GM12878 (cell line): ENCODE measurements at regions not wholly inside any gene's neighbourhood (a gene's known extent, or its start where the extent isn't known, plus 50 kb on each side); places are given as distances from the start of the nearest gene placed in this dataset.

Experiments
- ATAC-seq: fragments of 200-7000 bp; cut with Tn5 transposase; 3 replicates; pipeline ENCODE4 v1.9.1; 2020; ENCODE audit warnings: mild to moderate bottlenecking, moderate library complexity
- BruUV-seq: library from RNA; stranded (reverse); fragments of 400-500 nt; replicated peaks from 2 replicates; lab custom pipeline; 2021; lab: Mats Ljungman, UMichigan
- CTCF ChIA-PET: fragments of 300-600 bp; sonication (Branson Sonifier 250); formaldehyde crosslinking; extraction: SDS; loops from one replicate; lab custom pipeline; 2021; ENCODE audit warnings: inconsistent platforms; lab: Yijun Ruan, JAX
- POLR2A ChIA-PET: fragments of 350-600 bp; formaldehyde crosslinking; extraction: SDS; loops from one replicate; lab custom pipeline; 2021; ENCODE audit warnings: inconsistent platforms; lab: Charles Lee
- RAD21 ChIA-PET: fragments of 300-600 bp; sonication (Branson Sonifier 250); formaldehyde crosslinking; loops from one replicate; lab custom pipeline; 2023; ENCODE audit warnings: antibody characterized with exemption; ENCODE audit not compliant: unreplicated experiment; lab: Charles Lee
- SMC1A ChIA-PET: fragments of 300-600 bp; sonication (Branson Sonifier 250); formaldehyde crosslinking; loops from one replicate; lab custom pipeline; 2023; ENCODE audit not compliant: unreplicated experiment, uncharacterized antibody; lab: Charles Lee
- DNase-seq: peaks from one replicate; pipeline ENCODE4 v3.0.0-alpha.2; 2011; ENCODE audit warnings: low read depth, low spot score
- FAIRE-seq: peaks from 3 replicates; lab custom pipeline; 2011; peaks lifted over from hg19 to GRCh38; lab: Jason Lieb, UNC
- H2AFZ ChIP-seq: 2 replicates; pipeline ENCODE4 v1.6.0; 2011; ENCODE audit warnings: low read depth, low read length, control low read depth; ENCODE audit not compliant: control insufficient read depth
- H3K27ac ChIP-seq: 2 replicates; pipeline ENCODE4 v1.5.1; 2011; ENCODE audit warnings: control low read depth; ENCODE audit not compliant: control insufficient read depth, insufficient read depth
- H3K27me3 ChIP-seq, 2 experiments: replicated peaks in 1 of 2; 2 replicates each; pipeline versions ENCODE4 v1.6.0 to v1.6.1; 2011; ENCODE audit warnings: low read length in 1 of 2; ENCODE audit not compliant: control insufficient read depth in 2 of 2, insufficient read depth in 2 of 2
- H3K36me3 ChIP-seq, 2 experiments: 2 replicates each; pipeline ENCODE4 v1.5.1; 2011; ENCODE audit warnings: low read length in 1 of 2; ENCODE audit not compliant: control insufficient read depth in 2 of 2, insufficient read depth in 2 of 2
- H3K4me1 ChIP-seq: 2 replicates; pipeline ENCODE4 v1.6.1; 2011; ENCODE audit warnings: mild to moderate bottlenecking, low read length, moderate library complexity, mixed read lengths; ENCODE audit not compliant: control insufficient read depth, insufficient read depth
- H3K4me2 ChIP-seq: 2 replicates; pipeline ENCODE4 v1.6.0; 2011; ENCODE audit warnings: control low read depth; ENCODE audit not compliant: control insufficient read depth, insufficient read depth
- H3K4me3 ChIP-seq: fragments of 200-600 bp; sonication (generic); 2 replicates; pipeline ENCODE4 v1.5.1; 2016
- H3K79me2 ChIP-seq: 2 replicates; pipeline ENCODE4 v1.6.0; 2011; ENCODE audit warnings: low read length; ENCODE audit not compliant: control insufficient read depth, insufficient read depth
- H3K9ac ChIP-seq: 2 replicates; pipeline ENCODE4 v1.8.0; 2011; ENCODE audit warnings: low read length, control low read depth, mixed read lengths; ENCODE audit not compliant: control insufficient read depth, insufficient read depth
- H3K9me3 ChIP-seq: replicated peaks from 3 replicates; pipeline ENCODE4 v1.5.1; 2011; ENCODE audit warnings: mild to moderate bottlenecking, low read length; ENCODE audit not compliant: control insufficient read depth, insufficient read depth
- H4K20me1 ChIP-seq: 2 replicates; pipeline ENCODE4 v1.6.0; 2011; ENCODE audit not compliant: control insufficient read depth, insufficient read depth
- BHLHE40 ChIP-seq, 2 experiments: fragments of 450-650 bp in 1 of 2; IDR thresholded peaks; 2 replicates each; pipeline ENCODE4 v1.6.1; 2011 to 2017; ENCODE audit warnings: low read depth in 2 of 2, borderline replicate concordance in 1 of 2, improper control_type of control experiment in 1 of 2, low read length in 1 of 2, mild to moderate bottlenecking in 1 of 2
- EED ChIP-seq: sonication (generic); IDR thresholded peaks from 2 replicates; pipeline ENCODE4 v1.6.1; 2016; ENCODE audit warnings: antibody characterized with exemption, low read depth
- FOXM1 ChIP-seq: IDR thresholded peaks from 2 replicates; pipeline ENCODE4 v1.6.1; 2012; ENCODE audit warnings: low read depth, mild to moderate bottlenecking, inconsistent platforms, low read length, moderate library complexity
- GABPA ChIP-seq: IDR thresholded peaks from 2 replicates; pipeline ENCODE4 v1.6.1; 2014; ENCODE audit warnings: antibody characterized with exemption, low read depth, mild to moderate bottlenecking, inconsistent platforms
- RCOR1 ChIP-seq: conservative IDR thresholded peaks from 2 replicates; pipeline ENCODE4 v1.6.1; 2012; ENCODE audit warnings: low read depth, low read length, improper control_type of control experiment
- RELA ChIP-seq: fragments of 450-650 bp; IDR thresholded peaks from 2 replicates; pipeline ENCODE4 v1.8.0; 2014; ENCODE audit warnings: borderline replicate concordance; ENCODE audit not compliant: partially characterized antibody
- SREBF2 ChIP-seq: IDR thresholded peaks from 2 replicates; pipeline ENCODE4 v1.6.1; 2012; ENCODE audit warnings: mild to moderate bottlenecking, low read length
- TBL1XR1 ChIP-seq: IDR thresholded peaks from 2 replicates; pipeline ENCODE4 v1.6.1; 2012; ENCODE audit warnings: low read depth, low read length, improper control_type of control experiment
- ZBED1 ChIP-seq: IDR thresholded peaks from 2 replicates; pipeline ENCODE4 v1.6.1; 2016; ENCODE audit warnings: borderline replicate concordance
- ZNF384 ChIP-seq: IDR thresholded peaks from 2 replicates; pipeline ENCODE4 v1.6.1; 2012; ENCODE audit warnings: low read depth, mild to moderate bottlenecking, low read length, improper control_type of control experiment, borderline replicate concordance
- WGBS: methylation state at CpG from one replicate; pipeline ENCODE4 v1.1.6; 2016; ENCODE audit warnings: low lambda C conversion rate; ENCODE audit not compliant: insufficient replicate concordance, insufficient coverage; ENCODE audit errors: missing lambda C conversion rate; 5-methylcytosine and 5-hydroxymethylcytosine counted together
- in situ Hi-C: fragments of 300-500 bp; cut with MboI; formaldehyde crosslinking; loops from 9 replicates; pipeline ENCODE4 v1.14.3; 2018; ENCODE audit warnings: mixed read lengths
- intact Hi-C: fragments of 100-400 bp; cut with micrococcal nuclease; formaldehyde crosslinking; loops from one replicate; pipeline ENCODE4 v1.14.2; 2022; ENCODE audit not compliant: unreplicated experiment
- TF ChIP-seq, protein P1 (sequence below): fragments of 450-650 bp; IDR thresholded peaks from 2 replicates; pipeline ENCODE4 v1.6.1; 2014; ENCODE audit warnings: mild to moderate bottlenecking
- TF ChIP-seq, protein P2 (sequence below): fragments of 450-650 bp; IDR thresholded peaks from 2 replicates; pipeline ENCODE4 v1.6.1; 2017; ENCODE audit warnings: mild to moderate bottlenecking, moderate library complexity
- TF ChIP-seq, protein P3 (sequence below): fragments of 450-650 bp; formaldehyde crosslinking; IDR thresholded peaks from 2 replicates; pipeline ENCODE4 v1.5.0; 2022; ENCODE audit warnings: mild to moderate bottlenecking, missing genetic modification characterization

DNA sequence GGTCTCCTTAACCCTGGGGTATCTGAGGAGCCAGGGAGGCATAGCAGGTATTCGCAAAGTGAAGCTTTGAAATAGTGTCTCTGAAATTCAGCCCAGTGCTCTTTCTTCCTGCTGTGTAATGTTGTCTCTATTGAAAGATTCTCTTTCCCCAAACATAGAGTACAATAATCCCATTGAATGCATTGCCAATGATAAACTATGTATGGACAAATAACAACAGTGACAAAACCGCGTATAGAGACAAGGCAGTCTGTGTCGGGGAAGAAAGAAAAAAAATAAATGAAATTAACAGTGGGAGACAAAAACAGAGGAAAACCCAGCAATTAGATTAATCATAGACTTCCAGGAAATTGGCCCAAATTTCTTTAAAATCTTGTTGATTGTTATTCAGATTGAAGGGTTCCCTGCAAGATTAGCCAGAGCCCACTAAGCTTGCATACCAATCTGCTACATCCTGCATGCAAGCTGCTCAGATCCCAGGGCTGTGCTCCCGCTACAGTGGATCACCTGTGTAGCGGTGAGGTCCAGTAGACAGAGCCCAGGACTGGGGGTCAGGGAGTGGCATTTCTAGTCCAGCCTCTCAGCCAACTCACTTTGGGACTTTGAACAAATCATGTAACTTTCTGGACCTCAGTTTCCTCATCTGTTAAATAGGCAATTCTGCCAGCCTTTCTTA, 492.8 kb downstream of the INSC start (continued):
- TF ChIP-seq FOXM1 (no peak), BHLHE40 (IDR thresholded peaks at IDR 0.05; ENCODE audit: borderline replicate concordance in 1 of 2, low read depth in 2 of 2, low read length in 1 of 2) (no peak)
- TF ChIP-seq, protein P1, sequence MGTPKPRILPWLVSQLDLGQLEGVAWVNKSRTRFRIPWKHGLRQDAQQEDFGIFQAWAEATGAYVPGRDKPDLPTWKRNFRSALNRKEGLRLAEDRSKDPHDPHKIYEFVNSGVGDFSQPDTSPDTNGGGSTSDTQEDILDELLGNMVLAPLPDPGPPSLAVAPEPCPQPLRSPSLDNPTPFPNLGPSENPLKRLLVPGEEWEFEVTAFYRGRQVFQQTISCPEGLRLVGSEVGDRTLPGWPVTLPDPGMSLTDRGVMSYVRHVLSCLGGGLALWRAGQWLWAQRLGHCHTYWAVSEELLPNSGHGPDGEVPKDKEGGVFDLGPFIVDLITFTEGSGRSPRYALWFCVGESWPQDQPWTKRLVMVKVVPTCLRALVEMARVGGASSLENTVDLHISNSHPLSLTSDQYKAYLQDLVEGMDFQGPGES = no peak
- TF ChIP-seq, all 136 proteins: peak for 0

DNA sequence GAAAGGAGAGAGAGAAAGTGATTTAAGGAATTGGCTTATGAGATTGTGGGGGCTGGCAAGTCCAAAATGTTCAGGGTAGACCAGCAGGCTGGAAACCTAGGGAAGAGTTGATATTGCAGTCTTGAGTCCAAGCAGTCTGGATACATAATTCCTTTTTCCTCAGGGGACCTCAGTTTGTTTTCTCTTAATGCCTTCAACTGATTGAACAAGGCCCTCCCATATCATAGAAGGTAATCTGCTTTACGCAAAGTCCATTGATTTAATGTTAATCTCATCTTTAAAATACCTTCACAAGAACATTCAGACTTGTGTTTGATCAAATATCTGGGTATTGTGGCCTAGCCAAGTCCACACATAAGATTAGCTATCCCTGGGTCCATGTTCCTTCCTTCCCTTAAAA, 494.7 kb downstream of the INSC start:
- no peaks in the 10 kb centered on the region for H3K4me1 ChIP-seq
- H3K9ac ChIP-seq = no peak overlapping the region
- H3K4me2 ChIP-seq = no peak overlapping the region
- ATAC-seq (no peak), FAIRE-seq (no peak), DNase-seq (no peak)
- no peak overlapping the region for H2AFZ ChIP-seq
- H3K27ac ChIP-seq = no peak overlapping the region
- ChIA-PET RAD21 (no interaction called here), POLR2A (no interaction called here), CTCF (no interaction called here), SMC1A (no interaction called here)
- BruUV-seq = no TSS peak
- intact Hi-C loops (no loop called here), in situ Hi-C loops (no loop called here)
- H4K20me1 ChIP-seq = no peaks in the 10 kb centered on the region
- H3K36me3 ChIP-seq = no peaks in the 10 kb centered on the region
- no peaks in the 10 kb centered on the region; a peak in 1 of 4 replicates for H3K27me3 ChIP-seq
- WGBS = 31% methylated on average over 1 of the region's 1 CpG
- H3K4me3 ChIP-seq = no peak overlapping the region
- no peaks in the 10 kb centered on the region for H3K9me3 ChIP-seq
- H3K79me2 ChIP-seq = no peaks in the 10 kb centered on the region
- TF ChIP-seq ZNF384 (no peak), TBL1XR1 (no peak), RCOR1 (no peak), RELA (no peak), ZBED1 (no peak), EED (no peak), SREBF2 (no peak), GABPA (no peak)
- TF ChIP-seq, protein P1 = no peak
- TF ChIP-seq, protein P2, sequence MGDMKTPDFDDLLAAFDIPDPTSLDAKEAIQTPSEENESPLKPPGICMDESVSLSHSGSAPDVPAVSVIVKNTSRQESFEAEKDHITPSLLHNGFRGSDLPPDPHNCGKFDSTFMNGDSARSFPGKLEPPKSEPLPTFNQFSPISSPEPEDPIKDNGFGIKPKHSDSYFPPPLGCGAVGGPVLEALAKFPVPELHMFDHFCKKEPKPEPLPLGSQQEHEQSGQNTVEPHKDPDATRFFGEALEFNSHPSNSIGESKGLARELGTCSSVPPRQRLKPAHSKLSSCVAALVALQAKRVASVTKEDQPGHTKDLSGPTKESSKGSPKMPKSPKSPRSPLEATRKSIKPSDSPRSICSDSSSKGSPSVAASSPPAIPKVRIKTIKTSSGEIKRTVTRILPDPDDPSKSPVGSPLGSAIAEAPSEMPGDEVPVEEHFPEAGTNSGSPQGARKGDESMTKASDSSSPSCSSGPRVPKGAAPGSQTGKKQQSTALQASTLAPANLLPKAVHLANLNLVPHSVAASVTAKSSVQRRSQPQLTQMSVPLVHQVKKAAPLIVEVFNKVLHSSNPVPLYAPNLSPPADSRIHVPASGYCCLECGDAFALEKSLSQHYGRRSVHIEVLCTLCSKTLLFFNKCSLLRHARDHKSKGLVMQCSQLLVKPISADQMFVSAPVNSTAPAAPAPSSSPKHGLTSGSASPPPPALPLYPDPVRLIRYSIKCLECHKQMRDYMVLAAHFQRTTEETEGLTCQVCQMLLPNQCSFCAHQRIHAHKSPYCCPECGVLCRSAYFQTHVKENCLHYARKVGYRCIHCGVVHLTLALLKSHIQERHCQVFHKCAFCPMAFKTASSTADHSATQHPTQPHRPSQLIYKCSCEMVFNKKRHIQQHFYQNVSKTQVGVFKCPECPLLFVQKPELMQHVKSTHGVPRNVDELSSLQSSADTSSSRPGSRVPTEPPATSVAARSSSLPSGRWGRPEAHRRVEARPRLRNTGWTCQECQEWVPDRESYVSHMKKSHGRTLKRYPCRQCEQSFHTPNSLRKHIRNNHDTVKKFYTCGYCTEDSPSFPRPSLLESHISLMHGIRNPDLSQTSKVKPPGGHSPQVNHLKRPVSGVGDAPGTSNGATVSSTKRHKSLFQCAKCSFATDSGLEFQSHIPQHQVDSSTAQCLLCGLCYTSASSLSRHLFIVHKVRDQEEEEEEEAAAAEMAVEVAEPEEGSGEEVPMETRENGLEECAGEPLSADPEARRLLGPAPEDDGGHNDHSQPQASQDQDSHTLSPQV = no peak
- TF ChIP-seq, protein P3, sequence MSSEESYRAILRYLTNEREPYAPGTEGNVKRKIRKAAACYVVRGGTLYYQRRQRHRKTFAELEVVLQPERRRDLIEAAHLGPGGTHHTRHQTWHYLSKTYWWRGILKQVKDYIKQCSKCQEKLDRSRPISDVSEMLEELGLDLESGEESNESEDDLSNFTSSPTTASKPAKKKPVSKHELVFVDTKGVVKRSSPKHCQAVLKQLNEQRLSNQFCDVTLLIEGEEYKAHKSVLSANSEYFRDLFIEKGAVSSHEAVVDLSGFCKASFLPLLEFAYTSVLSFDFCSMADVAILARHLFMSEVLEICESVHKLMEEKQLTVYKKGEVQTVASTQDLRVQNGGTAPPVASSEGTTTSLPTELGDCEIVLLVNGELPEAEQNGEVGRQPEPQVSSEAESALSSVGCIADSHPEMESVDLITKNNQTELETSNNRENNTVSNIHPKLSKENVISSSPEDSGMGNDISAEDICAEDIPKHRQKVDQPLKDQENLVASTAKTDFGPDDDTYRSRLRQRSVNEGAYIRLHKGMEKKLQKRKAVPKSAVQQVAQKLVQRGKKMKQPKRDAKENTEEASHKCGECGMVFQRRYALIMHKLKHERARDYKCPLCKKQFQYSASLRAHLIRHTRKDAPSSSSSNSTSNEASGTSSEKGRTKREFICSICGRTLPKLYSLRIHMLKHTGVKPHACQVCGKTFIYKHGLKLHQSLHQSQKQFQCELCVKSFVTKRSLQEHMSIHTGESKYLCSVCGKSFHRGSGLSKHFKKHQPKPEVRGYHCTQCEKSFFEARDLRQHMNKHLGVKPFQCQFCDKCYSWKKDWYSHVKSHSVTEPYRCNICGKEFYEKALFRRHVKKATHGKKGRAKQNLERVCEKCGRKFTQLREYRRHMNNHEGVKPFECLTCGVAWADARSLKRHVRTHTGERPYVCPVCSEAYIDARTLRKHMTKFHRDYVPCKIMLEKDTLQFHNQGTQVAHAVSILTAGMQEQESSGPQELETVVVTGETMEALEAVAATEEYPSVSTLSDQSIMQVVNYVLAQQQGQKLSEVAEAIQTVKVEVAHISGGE (CRISPR knock-in tag) = no peak
